ENCODE measurements at regions not wholly inside any gene's neighbourhood (a gene's known extent, or its start where the extent isn't known, plus 50 kb on each side); places are given as distances from the start of the nearest gene placed in this dataset.
A peak's percentile ranks its signal among the peaks of the same experiment; 100 is the strongest.

- no peak for DNase-seq (ENCODE audit: low read depth)
- TF ChIP-seq, protein P1, sequence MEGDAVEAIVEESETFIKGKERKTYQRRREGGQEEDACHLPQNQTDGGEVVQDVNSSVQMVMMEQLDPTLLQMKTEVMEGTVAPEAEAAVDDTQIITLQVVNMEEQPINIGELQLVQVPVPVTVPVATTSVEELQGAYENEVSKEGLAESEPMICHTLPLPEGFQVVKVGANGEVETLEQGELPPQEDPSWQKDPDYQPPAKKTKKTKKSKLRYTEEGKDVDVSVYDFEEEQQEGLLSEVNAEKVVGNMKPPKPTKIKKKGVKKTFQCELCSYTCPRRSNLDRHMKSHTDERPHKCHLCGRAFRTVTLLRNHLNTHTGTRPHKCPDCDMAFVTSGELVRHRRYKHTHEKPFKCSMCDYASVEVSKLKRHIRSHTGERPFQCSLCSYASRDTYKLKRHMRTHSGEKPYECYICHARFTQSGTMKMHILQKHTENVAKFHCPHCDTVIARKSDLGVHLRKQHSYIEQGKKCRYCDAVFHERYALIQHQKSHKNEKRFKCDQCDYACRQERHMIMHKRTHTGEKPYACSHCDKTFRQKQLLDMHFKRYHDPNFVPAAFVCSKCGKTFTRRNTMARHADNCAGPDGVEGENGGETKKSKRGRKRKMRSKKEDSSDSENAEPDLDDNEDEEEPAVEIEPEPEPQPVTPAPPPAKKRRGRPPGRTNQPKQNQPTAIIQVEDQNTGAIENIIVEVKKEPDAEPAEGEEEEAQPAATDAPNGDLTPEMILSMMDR (conservative IDR thresholded peaks at IDR 0.05; ENCODE audit: control insufficient read depth, insufficient read depth, low read depth, low read length) = no peak
- H3K4me3 ChIP-seq (ENCODE audit: control insufficient read depth, low read depth, low read length) = no peak overlapping the region
Observed at GRCh38 chr10:22792161-22792560, 77.8 kb upstream of the PIP4K2A start.

DNA sequence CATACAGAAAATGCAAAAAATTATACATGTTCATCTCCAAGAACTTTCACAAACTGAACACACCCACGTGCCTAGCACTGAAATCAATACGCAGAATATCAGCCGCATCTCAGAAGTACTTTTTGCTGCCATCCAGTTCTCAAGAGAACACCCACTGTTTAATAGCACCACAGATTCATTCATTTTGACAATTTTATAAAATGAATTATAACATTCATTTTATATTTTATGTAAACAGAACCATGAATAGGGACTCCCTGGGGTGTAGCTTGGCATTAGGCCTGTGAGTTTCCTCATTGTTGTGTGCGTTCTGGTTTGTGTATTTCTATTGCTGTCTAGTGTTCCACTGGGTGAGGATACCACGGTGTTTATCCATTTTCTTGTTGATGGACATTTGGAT is 77.3 kb upstream of the PIP4K2A start:
- DNase-seq (ENCODE audit: low read depth) = no peak
- H3K4me3 ChIP-seq (ENCODE audit: control insufficient read depth, low read depth, low read length) = no peak overlapping the region
- TF ChIP-seq, protein P1 (conservative IDR thresholded peaks at IDR 0.05; ENCODE audit: control insufficient read depth, insufficient read depth, low read depth, low read length) = no peak

DNA sequence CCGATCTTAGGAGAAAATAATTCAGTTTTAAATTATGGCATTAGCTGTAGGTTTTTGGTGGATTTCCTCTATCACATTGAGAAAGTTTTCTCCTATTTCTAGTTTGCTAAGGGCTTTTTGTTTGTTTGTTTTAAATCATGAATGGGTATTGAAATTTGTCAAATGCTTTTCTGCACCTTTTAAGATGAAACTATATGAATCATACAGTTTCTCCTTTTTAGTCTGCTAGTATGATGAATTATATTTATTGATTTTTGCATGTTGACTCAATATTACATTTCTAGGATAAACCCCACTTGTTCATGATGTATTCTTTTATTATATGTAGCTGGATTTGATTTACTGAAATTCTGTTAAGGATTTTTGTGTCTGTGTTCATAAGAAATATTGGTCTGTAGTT is 70.3 kb upstream of the PIP4K2A start:
- H3K4me3 ChIP-seq (ENCODE audit: control insufficient read depth, low read depth, low read length) = no peak overlapping the region
- TF ChIP-seq, protein P1 (conservative IDR thresholded peaks at IDR 0.05; ENCODE audit: control insufficient read depth, insufficient read depth, low read depth, low read length) = no peak
- no peak for DNase-seq (ENCODE audit: low read depth)

DNA sequence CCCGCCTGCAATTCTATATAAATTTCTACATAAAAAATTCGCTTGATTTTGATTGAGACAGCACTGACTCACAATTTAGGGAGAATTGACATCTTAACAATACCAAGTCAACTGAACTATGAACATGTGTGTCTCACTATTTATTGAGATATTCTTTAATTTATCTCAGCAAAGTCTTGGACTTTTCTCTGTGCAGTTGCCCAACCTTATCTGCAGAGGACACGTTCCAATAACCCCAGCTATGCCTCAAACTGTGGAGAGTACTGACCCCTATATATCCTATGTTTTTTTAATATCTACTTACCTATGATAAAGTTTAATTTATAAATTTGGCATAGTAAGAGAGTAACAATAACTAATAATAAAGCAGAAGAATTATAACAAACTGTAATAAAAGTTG is 69.4 kb upstream of the PIP4K2A start:
- TF ChIP-seq, protein P1 (conservative IDR thresholded peaks at IDR 0.05; ENCODE audit: control insufficient read depth, insufficient read depth, low read depth, low read length) = no peak
- H3K4me3 ChIP-seq (ENCODE audit: control insufficient read depth, low read depth, low read length) = no peak overlapping the region
- DNase-seq (ENCODE audit: low read depth) = no peak

- TF ChIP-seq, protein P1 (conservative IDR thresholded peaks at IDR 0.05; ENCODE audit: control insufficient read depth, insufficient read depth, low read depth, low read length) = no peak
- DNase-seq (ENCODE audit: low read depth) = no peak
Observed at GRCh38 chr10:22780474-22780885, 66.1 kb upstream of the PIP4K2A start.

DNA sequence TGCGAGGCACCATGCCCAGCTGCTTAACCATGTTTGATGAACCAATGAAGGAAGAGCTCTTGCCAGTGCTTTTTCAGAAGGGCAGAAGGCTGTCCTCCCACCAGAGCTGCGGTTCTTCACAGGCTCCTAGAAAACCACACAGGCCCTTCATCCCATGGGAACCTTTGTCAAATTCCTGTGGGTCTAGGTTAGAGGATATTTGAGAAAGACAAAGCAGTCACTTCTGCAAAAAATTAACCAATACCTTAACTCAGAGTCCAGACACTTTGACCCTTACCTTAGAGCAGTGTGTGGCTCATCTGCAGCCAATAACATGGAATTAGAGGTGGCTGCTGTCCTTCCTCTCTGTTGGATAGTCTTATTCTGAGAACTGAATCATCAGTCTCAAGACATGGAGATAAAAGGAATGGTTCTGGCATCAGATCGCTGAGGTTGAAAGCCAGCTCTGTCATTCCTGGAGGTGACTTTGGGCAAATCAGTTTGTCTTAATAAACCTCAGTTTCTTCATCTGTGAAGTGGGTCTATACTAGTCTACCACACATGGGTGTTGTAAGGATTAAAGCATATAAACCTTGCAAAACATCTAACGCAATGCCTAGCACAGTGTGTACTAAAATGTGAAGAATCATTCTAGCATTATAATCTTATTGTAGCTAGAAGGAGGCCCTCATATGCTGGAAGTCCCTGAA is 65.1 kb upstream of the PIP4K2A start:
- TF ChIP-seq, protein P1 (conservative IDR thresholded peaks at IDR 0.05; ENCODE audit: control insufficient read depth, insufficient read depth, low read depth, low read length) = no peak
- DNase-seq (ENCODE audit: low read depth) = peak; percentile 10
- H3K4me3 ChIP-seq (ENCODE audit: control insufficient read depth, low read depth, low read length) = no peak overlapping the region

More at GRCh38 chr10:22780474-22780885, 66.1 kb upstream of the PIP4K2A start:
- no peak overlapping the region for H3K4me3 ChIP-seq (ENCODE audit: control insufficient read depth, low read depth, low read length)

Data from fibroblast of mammary gland (primary cell).